Stimulated activated CD4-positive, alpha-beta T cell treated with anti-CD3 and anti-CD28 coated beads, TNF-alpha, amount 100 ng/mL, for 1 hour (primary cell): ENCODE measurements at regions not wholly inside any gene's neighbourhood (a gene's known extent, or its start where the extent isn't known, plus 50 kb on each side); places are given as distances from the start of the nearest gene placed in this dataset.
"Not testable (repeated sequence)": the region's sequence is repeated elsewhere in the genome, so short reads cannot be mapped to it uniquely, and the experiment has no call there.

ENCODE experiments used
- DNase-seq, 3 donors: peaks; one replicate each; pipeline ENCODE4 v3.0.0-alpha.2; 2020; ENCODE audit warnings: low read depth in 3 of 3, low spot score in 1 of 3

DNA sequence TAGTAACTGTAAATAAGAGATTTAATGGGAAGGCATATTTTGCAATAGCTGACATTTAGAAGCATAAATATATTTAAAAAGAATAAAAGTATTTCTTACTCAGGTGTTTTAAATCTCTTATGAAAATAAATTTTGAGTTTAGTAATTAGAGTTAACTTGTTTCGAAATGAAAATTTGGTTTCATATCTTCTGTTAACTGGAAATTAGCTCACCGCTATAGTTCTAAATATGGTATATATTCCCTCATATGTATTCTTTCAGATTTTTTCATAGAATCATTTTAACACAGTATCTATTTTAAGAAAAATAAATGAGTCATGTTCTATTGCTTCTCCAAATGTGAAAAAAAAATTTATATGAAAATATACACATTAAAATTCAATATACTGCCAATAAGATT, 434.1 kb downstream of the DTWD2 start:
- no peak for DNase-seq

DNA sequence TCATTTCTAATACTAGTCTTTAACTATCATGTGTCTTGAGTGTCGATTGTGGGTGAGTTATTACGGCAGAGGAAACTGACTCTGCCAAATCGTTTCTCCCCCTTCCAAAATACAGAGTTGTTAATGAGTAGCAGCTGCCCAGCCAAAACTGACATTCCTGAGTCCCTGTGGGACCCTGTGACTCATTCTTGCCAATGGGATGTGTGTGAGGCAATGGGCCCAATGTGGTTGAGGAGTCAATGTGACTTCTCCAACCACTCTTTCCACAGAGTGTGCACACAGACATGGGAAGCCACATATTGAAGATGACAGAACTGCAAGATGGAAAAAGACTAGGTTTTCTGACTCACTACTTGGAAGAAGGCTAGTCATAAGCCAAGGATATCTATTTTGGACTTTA, 434.7 kb downstream of the DTWD2 start:
- DNase-seq, result no peak

DNA sequence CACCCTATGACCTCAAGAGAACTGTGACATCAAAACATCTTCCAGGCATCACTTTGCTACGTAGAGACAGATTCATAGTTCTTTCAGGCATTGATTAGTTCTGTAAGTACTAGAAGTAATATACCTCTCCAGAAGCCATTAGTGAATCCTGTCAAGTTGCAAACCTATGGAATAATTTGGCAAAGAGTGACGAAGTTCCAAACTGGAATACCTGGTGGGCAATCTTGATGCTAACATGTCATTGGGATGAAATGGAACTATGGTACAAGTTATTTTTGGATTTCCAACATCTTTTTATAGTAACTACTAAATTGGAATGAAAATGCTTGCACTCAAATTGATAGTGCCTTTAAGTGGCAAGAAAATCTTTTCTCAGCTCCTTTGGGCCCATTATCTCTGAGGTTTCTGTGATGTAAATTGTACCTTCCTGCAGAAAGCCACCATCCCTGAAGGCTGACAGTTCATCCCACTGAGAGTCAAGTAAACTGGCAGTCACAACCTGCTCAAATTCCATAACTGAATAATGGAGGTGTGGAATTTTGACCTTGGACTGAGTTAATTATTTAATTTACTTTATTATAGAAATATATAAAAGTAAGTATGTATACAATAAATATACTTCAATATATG, 435.5 kb downstream of the DTWD2 start:
- DNase-seq, result no peak

DNA sequence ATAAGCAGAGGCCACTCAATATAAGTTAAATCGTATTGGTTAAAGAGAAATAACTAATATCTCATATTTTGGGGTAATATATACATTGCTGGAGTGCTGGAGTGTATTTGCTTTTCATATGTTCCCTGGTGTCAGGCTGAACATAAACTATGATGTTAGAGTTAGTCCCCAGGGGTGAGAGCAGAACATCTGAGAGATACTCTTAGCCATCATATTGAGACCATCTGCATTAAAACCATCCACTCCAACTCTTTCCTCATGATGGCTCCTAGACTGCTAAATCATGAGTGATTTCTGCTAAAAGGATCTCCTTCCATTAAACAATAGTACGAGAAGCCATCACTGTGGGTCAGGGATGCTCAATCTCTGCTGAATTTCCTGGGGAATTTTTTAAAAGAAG, 436.2 kb downstream of the DTWD2 start:
- no peak for DNase-seq

DNA sequence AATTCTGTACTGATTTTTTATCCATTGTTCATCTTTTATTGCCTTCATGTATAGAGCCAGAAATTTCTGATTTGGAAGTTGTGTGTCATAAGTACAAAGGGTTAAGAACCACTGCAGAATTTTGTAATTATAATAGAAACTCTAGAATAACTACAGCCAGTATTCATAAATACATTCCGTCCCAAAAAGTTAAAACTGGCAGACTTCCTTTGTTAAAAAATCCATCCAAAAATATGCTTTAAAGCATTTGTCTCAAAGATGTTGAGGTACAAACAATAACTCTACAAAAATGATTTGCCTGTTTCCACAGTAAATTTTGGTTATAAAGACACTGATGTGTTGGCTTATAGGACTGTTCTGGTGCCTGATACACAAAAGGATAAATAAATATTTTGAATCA, 436.6 kb downstream of the DTWD2 start:
- DNase-seq, result no peak

DNA sequence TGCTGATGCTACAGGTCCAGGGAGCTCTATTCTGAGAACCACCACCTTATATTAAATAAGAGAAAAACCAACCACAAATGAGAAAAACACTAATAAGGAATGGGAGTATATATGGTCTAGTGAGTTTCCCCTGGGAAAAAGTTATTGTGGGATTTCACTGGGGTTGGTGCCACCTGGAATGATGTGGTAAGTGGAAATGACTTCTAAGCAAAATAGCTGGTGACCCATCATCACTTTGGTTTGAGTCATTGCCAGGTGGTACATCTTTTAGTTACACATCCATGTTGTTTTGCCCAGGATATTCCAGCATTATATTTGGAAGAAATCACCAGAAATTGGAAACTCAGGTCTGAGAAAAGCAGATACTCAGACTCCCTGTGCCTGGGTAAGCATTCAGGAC, 437.3 kb downstream of the DTWD2 start:
- no peak for DNase-seq

DNA sequence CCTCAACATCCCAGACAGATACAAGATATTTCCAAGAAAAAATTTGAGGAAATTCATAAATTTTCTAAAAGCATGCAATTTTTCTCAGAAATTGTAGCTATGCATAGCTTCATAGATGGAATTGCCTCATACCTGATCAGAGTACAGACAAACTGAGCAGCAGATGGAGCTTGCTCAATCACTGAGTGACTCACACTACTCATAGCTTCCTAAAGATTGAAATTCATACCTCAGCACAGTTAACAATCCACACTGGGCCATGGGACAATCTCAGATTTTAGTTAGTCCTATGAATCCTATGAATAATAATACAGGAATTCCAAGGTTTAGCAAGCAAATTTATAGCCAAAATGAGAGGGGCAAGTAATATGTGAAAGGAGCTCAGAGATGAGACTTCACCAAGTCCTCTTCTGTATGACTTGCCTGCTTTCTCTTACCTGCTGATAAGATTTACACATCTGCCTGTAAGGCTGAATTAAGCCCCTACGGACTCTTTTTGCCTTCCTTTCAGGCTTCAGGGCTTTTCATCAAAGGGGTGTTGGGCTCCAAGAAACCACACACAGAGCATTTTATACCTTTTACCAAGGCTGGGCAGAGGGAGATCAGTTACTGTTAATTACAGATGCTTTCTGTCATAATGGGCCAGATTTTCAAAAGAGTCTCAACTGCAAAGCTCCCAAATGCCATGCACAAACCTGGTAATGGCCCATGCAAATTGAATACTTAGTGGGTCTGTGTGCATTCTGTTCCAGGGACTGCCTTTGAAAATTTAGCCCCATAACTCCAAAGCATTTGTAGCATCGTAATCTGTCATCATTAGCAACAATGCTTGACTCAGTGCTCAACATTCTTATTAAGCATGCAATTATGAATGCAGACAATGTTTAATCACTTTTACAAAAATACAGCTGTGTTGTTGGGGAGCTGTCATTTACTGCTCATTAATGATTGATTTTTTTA, 439.3 kb downstream of the DTWD2 start:
- DNase-seq, result no peak

DNA sequence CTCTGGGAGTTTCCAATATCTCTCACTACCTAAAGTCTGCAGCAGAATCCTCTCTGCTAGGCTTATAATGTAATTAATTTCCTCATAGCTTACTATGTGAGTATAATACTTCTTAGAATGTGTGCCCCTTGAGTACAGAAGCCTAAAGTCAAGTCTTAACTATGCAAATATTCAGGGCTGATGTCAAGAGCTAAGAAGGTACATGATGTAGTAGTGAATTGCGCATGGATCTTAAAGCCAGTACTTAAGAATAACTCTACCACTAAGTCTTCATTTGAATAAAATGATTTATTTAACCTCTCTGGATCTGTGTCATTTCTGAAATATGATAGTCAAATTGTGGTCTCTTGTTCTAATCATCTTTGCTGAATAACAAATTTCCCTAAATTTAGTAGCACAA, 442.9 kb downstream of the DTWD2 start:
- DNase-seq, result no peak

DNA sequence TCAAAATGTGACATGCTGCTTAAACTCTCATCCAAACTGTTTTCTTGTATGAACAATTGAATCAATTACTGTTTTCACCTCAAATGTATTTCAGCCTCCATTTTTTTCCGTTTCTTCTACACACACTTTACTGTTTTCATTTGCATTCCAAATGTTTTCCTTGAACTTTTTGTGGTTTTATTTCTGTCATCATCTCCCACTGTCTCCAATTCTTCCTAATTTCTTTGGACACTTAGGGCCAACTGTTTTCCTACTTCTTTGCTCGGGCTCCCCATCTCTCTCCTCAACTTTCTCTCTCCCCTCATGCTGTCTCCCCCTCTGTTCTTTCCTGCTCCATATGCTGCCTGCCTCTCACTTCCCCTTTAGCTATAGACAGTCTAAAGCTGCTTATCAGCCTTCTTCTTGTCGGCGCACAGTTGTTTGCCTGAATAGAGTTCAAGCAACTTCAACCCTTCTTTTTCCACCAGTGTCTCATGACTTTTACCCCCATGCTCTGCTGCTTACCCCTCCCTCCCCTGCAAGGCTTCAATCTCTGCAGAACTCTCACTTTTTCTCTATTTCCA, 443.4 kb downstream of the DTWD2 start:
- no peak for DNase-seq

DNA sequence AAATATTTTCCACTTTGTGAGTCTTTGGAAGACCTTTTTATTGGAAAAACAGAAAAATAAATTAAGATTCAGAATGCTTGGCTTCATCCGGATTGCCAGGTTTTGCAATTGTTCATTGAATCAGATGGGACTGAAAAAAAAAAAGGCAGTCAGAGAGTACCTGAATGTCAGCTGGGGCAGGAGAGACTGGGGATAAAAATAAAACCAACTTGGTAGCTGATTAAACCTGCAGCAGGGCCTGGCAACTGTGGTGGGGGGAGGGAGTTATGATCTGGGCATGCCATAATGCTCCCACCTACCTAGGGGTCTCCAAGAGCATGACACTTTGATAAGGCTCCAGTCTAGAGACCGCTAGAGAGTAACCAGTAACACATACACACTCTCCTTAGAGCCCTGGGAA, 454.4 kb downstream of the DTWD2 start:
- DNase-seq, result no peak

DNA sequence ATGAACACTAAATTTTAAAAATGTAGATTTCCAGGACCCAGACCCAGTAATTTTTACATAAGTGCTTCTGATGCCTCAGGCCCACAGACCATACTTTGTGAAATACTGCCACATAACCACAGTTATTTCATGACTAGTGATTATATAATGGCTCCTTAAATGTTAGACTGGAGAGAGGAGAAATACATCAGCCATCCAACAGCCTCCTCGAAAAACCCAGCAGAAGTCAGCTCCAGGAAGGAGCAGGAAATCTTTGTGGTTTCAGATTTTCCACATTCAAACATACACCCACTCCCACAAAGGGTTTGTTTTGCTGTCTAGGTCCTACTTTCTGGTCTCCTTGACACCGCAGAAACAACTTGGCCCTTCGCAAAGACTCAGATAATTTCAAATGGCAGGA, 455.2 kb downstream of the DTWD2 start:
- no peak for DNase-seq

DNA sequence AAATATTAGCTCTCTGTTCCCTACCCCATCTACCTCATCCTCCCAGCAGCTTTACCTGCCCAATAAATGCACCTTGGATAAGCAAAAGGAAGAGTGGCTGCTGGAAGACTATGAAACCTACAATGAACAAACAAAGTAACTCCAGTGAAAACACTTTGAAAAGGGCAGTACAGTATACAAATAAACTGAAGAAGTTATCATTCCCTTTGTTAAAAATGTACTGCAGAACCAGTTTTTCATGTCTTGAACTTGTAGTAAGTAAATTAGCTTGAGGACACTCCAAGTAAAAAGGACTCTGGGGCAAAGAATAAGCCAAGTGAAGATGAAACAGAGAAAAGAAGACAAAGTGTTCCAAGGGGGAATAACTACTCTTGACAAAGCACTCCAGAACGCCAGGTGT, 457.1 kb downstream of the DTWD2 start:
- no peak for DNase-seq

DNA sequence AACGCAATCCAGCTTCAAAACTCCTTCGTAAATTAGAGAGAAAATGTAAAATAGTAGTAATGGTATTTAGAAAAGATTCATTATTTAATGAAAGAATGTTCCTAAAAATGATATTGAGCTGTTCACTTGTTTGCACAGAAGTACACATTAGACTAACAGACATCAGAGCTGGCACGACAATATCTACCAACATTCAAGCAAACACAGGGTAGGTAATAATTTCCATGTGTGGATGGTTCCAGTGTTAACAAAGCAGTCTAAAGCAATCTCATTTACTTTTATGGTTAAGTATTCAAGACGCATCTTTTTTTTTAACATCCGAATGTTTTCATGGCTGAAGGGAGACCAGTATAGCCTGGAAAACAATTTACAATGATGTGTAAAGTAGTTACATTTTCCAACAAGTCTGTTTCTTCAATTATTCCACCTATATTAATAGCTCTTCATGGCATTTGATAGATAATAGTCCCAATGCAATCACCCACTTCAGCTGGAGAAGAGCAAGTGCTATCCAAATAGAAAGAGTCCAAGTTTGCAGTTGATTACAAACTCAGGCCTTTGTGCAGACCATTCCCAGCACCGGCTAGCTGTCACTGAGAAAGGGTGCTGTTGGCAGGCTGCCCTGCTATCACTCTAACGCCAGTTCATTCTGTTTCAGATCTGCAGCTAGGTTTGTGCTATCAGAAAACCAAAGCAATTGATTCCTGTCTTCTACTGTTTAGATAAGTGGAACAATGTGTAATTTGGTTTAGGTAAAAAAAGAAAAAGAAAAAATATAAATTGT, 458.8 kb downstream of the DTWD2 start:
- DNase-seq, result no peak

DNA sequence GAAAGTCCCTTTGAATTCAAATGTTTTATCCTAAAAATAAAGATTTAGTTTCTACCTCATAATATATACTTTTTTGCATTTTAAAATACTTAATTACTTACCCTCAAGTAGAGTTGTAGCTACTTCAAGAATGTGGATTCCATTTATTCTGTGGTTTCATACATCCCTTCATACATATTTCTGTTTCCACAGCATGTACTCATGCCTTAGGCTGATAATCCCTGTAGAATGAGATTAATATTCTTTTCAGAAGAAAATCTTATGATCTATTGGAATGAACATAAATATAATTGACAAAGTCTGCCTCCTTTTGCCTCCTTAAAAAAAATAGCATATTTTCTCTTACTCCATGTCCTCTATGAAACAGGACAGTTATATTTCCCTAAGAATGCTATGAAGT, 465.7 kb downstream of the DTWD2 start:
- no peak for DNase-seq

DNA sequence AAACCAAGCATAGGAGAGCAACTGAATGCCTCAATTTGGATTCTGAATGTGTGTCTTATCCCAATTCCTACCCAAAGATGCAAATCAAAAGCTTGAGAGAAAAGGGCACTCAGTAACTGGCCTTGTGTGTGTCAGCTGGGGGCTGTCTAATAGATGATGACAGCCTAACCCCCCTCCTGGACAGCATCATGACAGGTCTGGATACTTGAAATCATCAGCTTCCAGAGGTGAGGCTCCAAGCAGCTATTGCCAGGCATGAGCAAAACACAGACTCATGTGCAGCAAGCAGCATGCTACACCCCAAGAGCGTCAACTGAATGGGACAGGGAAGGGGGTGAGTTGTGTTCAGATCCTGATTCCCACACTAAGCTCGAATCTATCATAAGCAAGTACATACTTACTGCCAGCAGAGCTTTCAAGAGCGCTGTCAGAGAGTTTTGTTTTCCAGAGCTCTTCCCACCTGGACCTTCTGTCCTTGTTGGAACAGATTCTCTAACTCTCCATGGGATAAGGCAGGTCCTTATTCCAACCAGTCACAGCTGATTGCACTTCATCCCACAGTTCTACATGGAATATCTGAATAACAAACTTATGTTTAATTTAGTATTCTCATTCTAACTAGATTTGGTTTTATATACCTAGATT, 467.5 kb downstream of the DTWD2 start:
- no peak for DNase-seq

DNA sequence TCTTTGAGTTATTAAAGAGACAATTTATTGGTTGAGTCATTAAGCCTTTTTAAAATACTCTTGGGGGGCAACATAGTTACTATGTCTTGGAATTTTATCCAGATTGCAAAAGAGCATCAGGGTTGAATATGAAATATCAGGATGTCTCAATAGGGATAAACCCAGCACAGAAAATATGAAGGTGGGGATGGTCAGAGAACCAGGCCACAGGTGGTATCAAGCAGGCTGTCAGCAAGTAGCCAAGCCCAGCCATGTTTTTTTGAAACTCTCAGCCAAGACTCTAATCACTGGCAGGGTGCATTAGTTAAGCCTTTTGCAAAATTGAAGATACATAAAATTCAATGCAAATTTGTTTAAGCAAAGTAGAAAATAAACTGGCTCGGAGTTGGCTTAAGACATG, 468.9 kb downstream of the DTWD2 start:
- no peak for DNase-seq

DNA sequence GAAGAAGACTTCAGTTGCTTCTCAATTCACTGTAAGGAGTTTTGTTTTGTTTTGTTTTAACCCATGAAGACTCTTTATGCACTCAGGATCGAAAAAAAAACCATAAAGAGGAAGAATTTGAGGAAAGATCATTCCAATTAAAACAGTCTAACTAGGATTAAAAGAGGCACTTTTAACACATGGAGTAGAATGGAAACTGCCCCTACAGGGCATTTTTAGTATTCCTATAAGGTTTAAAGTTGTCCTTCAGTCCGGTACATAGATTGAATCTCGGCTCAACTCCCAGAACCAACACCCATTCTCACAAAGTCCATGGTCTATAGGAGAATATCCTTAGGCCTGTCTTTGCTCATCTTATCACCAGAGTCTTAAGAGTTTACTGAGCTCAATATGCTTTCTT, 469.6 kb downstream of the DTWD2 start:
- DNase-seq, result no peak

DNA sequence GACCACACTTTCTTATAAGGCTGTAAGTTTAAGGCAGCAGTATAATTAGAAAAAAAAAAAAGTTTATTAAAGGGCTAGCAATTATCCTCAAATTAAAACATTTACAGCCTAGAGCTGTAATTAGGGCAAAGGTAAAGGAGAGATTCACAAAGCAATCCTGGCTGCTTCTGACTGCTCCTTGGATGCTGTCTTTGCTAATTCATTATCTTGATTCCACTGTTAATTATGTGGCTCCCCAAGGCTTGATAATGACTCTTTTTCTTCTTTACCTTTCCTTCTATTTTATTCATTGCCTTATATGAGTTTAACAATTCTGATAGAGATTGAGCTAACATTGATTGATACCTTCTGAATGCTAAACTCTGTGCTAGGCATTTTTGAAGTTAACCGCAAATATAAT, 476.5 kb downstream of the DTWD2 start:
- DNase-seq, result no peak

DNA sequence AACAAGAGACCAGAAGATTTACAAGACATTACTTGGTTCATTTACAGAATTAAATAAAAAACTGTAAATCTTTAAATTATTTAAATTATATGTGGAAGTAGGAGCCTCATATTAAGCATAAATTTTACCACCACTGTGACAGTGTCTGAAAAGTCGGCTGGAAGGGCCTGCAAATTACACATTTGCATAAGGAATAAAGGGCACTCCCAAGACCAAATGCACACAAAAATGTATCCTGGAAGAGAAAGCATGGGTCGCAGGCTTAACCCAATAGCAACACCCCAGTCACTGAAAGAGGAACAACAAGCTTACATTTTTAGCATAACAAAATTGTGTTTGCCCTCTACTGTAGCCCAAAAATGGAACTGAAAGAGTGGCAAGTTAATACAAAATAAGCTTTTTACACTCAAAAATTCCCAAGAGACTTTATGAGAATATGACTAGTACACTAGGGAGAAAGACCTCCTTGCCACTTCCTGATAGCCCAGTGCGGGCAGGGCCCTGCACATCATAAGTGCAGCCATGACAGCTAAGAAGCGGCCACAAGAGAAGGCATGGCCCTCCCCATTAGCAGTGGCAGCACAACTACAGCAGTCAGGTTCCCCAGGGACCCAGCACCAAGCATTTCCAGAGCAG, 482.0 kb downstream of the DTWD2 start:
- no peak for DNase-seq

DNA sequence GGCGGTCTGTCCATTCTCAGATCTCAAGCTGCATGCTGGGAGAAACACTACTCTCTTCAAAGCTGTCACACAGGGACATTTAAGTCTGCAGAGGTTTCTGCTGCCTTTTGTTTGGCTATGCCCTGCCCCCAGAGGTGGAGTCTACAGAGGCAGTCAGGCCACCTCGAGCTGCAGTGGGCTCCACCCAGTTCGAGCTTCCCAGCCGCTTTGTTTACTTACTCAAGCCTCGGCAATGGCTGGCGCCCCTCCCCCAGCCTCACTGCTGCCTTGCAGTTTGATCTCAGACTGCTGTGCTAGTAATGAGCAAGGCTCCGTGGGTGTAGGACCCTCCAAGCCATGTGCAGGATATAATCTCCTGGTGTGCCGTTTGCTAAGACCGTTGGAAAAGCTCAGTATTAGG, 486.1 kb downstream of the DTWD2 start:
- DNase-seq, result not testable (repeated sequence)

DNA sequence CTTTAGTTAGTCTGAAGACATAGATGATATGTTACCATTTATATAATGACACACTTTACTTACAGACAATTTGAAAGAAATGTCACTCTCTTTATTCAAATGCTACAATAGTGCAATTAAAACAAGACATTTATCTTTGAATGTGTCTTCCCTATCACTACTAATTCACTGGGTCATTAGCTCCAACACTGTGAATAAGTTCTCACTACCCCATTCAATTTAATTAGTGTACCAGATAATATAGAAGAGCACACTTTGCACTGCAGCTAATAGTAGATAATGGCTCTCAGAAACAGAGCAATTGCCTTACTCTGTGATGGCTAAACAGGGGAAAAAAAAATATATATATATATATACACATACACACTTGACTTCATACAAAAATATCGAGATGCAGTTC, 497.0 kb downstream of the DTWD2 start:
- no peak for DNase-seq
